HG03342 (cell line): ENCODE measurements at regions not wholly inside any gene's neighbourhood (a gene's known extent, or its start where the extent isn't known, plus 50 kb on each side); places are given as distances from the start of the nearest gene placed in this dataset.
"Not testable (repeated sequence)": the region's sequence is repeated elsewhere in the genome, so short reads cannot be mapped to it uniquely, and the experiment has no call there.

ENCODE experiments used
- ATAC-seq: cut with Tn5 transposase; IDR thresholded peaks from one replicate; pipeline ENCODE4 v1.9.1; 2021; ENCODE audit warnings: mild to moderate bottlenecking, moderate library complexity; ENCODE audit not compliant: unreplicated experiment

DNA sequence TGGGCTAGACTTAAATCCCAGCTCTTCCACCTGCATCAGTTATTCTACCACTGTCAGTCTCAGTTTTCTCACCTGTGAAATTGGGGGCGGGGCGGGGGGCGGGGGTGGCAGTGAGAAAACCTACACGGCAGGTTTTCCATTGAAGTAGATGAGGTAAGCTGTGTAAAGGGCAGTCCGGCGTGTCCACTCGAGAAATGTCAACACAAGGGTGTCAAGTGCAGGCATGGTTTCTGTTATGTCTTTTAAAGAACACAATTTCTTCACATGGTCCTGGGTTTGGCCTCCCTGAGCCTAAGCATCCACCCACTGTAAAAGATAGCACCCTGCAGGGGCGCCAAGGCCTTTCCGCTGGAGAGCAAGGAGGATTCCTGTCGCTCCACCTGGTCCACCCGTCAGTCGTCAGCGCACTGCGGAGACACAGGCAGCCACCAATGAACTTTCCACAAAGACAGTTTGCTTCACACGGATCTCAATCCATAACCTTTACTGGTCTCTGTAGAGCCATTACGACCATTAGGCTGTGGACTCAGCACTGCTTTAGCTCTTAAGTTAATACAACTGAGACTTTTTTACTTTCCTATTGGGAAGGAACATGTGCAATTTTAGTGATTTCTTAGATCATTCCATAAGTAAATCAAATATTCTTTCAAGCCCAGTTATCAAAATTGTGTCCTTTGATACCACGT lies 99.5 kb upstream of the FOXB1 start:
- ATAC-seq, result no peak

DNA sequence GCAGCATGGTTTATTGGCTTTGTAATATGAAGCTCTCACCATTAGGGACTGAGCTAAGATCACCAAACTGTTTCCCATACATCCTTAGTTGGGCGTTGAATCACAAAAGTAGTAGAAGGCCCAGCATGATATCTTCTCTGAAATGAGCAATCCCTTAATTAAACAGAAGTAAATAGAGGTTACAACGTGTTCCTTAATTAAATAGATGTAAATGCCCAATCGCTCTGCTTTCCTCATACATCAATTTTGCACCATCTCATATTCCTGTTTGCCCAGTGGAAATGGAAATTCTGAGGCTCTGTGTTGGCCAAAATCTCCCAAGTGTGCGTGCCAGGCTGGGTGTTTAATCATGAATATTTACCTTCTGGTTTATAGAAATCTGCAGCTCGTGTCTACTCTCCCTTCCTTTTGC lies 107.4 kb upstream of the FOXB1 start:
- ATAC-seq, result no peak

DNA sequence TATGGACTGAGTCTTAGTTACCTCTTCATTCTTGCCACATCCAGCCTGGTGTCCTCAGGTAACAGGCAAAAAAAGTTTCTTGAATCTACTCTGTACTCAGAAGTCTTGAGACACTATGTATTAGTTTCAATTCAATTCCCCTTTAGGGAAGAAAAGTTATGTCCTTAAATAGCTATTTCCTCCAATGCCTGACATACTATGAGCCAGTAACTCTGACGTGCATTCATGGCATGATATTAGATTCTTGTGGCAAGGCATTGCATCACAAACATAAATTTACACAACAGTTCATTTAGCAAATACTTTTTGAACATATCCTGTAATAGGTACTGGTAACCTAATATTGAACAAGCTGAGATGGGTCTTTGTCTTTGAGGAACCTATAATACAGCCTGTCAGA lies 109.3 kb upstream of the FOXB1 start:
- no peak for ATAC-seq

DNA sequence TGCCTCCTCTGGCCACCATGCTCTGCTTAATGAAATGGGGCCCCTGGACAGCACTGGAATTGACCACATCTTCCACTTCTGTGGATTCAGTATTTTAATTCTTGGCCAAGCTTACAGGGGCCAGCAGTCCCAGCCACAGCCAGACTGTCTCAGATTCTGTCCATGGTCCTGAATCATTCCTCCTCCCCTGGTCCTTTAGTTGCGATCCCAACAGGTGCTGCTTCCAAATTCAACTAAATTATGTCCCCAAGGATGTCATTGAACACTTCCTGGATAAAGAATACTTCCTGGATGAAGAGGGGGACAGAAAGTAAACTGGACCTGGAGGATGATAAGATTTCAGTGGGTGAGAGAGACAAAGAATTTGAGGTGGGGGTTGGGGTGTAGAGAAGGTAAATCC lies 111.1 kb upstream of the FOXB1 start:
- ATAC-seq, result no peak

DNA sequence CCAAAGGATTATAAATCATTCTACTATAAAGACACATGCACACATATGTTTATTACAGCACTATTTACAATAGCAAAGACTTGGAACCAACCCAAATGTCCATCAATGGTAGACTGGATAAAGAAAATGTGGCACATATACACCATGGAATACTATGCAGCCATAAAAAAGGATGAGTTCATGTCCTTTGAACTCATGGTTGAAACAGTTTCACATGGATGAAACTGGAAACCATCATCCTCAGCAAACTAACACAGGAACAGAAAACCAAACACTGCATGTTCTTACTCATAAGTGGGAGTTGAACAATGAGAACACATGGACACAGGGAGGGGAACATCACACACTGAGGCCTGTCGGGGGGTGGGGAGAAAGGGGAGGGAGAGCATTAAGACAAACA lies 116.2 kb upstream of the FOXB1 start:
- ATAC-seq, result not testable (repeated sequence)

DNA sequence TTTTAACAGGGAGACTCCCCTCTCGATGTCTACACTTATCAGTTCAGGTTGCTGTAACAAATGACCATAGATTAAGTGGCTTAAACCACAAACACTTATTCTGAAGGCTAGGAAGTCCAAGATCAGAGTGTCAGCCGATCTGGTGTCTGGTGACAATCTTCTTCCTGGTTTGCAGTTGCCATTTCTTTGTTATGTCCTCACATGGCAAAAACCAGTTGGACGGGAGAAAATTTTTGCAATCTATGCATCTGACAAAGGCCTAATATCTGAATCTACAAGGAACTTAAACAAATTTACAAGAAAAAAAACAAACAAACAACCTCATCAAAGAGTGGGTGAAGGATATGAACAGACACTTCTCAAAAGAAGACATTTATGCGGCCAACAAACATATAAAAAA lies 116.9 kb upstream of the FOXB1 start:
- ATAC-seq, result no peak

DNA sequence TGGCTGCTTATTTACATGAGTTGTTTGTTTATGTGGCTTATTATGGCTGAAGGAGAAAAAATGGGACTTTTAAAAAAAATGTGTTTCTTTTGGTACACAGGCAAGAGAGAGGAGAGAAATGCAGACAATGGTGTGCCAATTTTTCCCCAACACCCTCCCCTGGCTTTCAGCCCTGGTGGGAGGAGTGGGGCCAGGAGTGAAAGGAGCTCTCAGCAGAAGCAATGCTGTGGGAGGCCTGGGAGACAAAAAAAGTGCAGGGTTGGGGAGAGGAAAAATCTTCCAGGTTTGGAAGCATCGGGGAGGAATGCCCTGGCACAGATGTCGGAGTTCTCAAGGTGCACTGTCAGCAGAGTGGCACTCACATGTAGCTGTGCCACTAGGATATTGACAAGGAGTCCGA lies 117.7 kb upstream of the FOXB1 start:
- no peak for ATAC-seq

DNA sequence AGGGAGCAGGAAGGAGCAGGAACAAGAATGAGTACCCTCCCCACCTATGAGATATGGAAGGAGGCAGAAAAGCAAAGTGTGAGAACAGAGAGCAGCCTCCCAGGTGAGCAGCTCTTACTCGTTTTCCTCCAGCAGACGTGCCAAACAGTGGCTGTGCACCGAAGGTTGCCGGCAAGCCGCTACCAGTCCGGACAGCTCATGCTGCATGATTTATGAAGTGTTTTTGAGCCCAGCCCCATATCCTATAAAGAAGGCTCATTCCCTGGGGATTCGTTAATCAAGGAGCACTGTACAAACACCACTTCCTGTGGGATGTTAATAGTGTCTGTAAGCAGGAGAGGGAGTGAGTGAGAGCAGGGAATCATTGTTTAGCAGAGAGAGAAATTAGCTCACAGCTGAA lies 118.3 kb upstream of the FOXB1 start:
- ATAC-seq, result no peak

DNA sequence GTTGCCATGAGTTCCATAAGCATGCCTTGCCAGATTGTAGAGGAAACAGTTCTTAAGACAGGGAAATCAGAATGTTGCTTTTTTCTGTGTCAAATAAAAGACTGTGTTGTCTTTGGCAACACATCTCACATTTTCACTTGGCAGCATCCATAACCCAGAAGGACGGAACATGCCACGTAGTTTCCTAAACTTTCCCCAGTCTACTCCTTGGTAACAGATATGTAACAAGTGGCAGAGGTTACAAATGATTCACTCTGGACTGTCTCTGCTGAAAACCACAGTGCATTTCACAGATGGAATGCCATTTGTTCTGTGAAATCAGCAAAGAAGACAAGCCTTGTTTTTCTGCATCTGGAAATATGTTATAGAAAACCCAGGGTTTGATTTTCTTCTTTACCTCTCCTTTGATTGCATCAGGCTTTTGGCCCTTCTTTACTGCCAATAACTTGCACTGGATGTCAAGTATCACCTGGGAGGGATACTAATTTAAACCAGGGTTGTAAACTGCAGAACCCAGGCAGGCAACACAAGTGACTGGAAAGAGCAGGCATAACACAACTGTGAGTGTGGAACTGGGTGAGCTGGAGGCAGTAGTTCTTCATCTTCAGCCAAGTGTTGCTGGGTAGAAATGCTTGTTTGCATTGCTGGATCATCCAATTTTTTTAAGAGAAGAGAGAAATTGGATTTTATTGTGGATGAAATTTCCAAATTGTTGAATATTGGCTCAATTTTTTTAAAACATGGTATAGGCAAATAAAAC lies 124.4 kb upstream of the FOXB1 start:
- ATAC-seq, result no peak

DNA sequence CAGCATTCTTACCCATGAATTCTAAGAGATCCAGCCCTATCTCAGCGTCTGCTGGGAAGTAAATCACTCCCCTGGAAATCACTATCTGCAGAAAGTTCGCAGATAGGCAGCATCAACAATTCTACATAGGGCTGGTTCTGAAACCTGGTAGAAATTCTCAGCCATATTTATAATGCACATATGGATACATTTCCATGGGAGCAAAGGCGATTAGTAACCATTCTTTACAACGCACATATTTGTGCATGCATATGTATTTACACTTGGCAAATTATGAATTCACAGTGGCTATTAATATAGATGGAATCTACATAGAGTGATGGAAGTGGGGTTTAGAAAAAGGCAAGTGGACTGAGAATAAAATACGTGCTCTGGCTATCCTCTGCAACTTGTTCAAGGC lies 128.0 kb upstream of the FOXB1 start:
- ATAC-seq, result no peak

DNA sequence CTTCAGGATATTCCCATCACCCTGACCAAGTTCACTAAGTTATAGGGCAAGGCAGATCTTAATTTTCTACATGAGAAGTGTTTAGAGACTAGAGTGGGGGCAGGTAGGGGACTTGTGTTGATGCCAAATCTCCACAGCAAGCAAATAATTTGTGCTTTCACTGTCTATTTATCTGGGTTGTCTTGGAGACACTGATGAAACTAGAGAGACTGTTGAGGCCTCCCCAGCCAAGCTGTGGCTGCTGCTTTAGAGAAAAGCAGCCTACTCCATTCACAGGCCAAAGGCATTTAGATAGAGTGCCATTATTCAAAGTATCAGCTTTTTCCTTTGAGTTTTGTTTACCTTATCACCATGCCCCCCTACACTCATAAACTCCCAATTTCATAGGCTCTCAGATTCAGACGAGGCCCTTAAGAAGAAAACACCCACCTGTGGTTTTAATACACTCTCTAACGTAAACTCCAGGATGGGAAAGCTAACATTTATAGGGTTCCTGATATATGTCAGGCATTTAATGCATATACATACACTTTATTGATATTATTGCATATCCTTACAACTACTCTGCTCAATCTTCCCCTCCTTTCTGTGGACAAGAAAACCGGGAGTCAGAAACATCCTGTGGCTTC lies 130.4 kb upstream of the FOXB1 start:
- no peak for ATAC-seq

DNA sequence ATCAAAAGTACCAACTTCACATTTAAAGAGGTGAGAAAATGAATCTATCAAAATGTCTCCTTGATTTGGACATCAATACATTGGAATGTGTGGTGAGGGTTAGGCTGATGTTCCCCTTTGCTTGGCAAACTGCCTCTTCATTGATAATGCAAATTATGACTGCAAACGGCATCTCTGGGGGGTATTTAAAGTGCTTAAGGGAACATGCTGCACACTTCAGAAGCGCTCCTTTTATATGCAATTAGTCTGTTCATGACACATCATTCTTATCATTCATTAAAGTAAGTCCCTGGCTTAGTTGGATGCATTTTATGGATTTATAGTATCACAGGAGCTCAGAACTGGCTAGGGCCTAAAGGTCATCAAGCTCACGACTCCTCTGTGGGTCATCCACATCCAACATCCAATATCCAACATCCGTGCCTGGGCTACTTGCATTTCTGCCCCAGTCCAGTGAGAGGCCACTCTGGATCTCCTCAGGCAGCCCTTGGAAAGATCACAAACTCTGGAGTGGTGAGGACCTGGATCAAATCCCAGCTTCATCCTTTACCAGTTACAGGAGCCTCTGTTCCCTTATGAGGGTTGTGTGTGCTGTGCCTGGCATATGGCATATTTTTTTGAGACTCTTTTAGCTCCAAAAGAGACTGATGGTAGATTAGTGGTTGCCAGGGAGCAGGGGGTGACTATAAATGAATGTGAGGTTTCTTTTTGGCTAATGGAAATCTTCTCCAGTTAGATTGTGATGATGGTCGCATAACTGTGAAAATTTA lies 136.8 kb upstream of the FOXB1 start:
- ATAC-seq, result no peak

DNA sequence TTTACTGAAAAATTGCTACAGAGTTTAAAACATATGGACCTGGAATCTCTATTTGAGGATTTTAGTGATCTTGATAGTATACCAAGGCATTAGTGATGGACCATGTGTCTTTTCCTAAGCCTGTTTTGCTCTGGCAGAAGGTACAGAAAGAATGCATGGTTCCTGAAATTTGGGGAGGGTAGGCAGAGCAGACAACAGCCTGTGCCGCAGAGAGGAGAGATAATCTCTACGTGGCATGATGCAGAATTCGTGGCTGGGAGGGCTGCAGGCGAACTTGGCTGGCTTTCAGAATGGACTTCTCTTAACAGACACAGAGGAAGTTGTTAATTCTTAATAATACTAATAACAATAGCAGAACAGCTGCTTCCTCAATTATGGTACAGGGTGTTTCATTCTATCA lies 137.5 kb upstream of the FOXB1 start:
- no peak for ATAC-seq

DNA sequence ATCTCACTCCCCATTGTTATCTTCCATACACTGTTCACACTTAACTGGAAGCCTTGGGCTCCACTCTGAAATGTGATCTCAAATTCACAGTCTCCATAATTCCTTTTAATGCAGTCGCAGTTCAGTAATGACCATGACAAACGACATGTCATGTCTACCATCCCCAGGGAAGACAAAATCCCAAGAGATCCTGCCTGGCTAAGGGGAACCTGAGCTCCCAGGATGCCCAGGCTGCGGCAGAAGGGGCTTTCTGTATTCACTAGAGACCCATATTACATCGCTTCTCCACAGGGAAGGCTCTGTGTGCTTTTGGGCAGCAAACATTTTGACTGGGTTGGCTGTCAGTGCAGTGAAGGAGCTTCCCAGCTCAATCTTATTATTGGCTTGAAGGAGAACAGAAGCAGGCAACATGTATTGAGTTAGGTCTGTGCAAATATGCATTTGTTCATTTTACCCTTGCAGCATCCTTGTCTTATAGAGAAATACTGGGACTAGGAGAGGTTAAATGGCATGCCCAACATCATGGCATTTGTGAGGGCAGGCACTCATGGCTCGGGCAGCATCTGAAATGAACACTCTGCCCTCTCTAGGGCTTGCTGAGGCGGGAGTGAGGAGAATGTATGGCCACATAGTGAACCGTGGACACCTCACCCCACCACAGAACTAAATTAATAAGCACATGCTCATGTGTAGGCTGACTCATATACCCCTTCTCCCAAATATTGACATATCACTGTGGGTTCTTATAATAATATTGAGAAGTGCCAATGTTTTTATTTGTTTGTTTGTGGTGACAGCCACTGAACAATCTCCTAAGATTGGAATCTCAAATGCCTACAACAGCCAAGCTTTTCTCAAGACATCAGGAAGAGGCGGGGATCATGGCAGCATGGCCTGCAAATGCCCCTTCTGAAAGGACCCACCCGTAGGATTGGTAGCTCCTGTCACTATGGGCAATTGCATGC lies 141.6 kb upstream of the FOXB1 start:
- no peak for ATAC-seq

DNA sequence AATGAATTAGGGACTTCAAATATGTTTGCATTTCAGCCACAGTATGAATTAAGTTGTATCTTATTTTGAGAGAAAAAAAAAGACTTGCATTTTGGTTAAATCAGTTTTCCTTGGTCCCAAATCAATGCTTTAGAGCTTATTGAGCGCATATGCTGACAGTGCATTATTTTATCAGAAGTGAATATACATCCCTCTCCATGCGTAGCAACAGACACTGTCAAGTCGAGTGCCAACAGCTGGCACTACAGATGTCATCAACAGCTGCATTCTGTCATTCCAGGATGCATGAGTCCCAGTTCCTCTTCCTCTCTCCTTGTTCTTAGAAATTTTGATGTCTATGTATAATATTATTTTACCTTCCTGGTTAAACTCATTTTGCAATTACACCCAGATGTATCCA lies 156.1 kb upstream of the FOXB1 start:
- ATAC-seq, result no peak

DNA sequence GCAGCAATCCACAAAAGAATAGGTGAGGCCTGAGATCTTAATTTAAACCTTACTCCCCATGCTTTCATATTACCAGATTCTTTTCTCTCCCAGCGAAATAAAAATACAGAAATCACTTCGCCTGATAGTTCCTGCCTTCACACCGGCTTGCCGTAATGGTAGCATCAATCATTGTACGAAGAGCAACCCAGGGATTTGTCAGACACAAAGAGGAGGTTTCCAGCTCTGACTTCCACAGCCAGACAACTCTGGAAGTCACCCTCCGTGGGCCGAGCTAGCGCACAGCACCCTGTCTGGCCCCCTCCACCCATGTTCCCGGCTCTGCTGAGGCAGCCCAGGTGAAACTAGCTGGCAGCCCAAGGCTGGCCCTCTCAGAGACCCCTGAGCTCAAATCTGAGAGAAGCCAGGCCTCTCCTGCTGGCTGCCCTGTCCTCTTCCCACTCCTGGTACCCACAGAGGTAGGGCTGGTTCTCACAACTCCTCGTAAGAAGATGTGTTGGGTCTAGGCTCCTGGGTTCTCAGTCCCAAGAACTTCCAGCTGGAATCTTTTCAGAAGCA lies 156.9 kb upstream of the BNIP2 start:
- no peak for ATAC-seq

DNA sequence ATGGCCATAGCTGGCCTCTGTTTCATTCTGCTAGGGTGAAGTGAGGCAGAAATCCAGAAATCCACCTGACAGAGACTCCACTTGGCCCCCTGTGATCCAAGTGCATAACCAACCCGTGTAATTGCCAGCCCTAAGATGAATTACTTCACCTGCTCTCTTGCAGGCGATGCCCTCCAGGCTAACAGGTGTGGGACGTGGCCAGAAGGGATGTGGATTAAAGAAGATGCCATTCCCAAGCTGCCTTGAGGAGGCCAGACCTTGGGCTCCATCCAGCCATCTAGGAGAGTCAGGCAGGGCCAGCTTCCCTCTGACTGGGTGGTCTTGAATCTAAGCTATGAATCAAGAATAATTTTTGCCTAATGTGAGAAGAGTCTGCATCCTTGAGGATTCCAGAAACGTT lies 154.5 kb upstream of the BNIP2 start:
- no peak for ATAC-seq

DNA sequence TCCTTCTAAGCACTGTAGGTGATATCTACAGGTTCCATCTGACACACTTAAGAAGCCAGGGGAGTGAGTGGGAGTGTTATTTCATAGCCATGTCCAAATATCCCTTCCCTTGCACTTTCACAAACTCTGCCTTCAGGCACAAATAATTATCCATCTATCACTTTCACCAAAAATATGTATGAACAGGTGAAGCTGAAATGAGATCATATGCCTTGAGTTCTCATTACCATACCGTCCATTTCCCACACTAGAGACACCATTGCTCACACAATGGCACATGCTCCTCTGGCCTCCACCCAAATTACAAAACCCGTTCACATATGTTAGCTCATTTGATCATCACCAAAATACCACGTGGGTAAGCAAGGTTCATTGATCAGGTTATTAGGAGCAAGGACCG lies 151.9 kb upstream of the BNIP2 start:
- ATAC-seq, result no peak

DNA sequence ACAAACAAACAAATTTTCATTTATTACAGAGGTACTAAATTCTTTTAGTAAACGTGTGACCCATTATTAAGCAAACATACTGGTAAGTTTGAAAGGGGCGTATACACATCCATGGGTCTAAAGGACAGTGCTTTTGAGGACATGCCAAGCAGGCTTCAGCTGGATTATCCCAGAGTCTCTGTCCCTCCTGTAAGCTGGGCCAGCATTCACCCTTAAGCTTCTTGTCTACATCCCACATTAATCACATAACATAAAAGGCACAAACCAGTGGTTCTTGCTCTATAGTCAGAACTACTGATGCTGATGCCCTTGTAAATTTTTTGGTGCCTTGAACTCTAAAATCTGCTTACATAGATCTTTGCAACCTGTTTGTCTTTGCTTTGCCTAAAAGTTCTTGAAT lies 150.8 kb upstream of the BNIP2 start:
- ATAC-seq, result no peak

DNA sequence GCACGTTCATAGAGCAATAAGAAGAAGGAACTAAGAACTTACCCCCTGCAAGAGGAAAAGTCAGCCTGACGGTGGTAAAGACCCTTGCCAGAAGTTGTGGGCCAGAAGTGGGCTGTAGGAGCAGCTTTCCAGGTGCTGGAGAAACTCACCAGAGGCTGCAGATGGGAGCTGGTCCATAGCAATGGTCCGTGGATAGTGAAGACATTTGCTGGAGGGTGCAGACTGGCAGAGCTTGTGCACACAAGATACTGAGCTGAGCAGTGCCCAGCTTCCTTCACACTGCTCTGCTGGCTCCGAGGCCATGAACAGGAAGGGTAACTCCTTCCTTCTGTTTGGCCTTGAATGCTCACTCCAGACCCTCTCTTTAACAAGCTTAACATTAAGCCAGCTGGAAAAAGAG lies 149.8 kb upstream of the BNIP2 start:
- ATAC-seq, result no peak
